ENCODE measurements at regions not wholly inside any gene's neighbourhood (a gene's known extent, or its start where the extent isn't known, plus 50 kb on each side); places are given as distances from the start of the nearest gene placed in this dataset.

- Histone ChIP-seq H3K4me3 (no peak overlapping the region), H3K4me1 (no peaks in the 10 kb centered on the region), H3K27me3 (no peaks in the 10 kb centered on the region), H3K9me3 (no peaks in the 10 kb centered on the region), H3K36me3 (no peaks in the 10 kb centered on the region), H3K27ac (no peak overlapping the region)
- DNase-seq (ENCODE audit: low spot score in 2 of 2): no peak
- WGBS, 2 donors: 55 to 69% methylated on average over 3 of the region's 3 CpGs
- no peak for TF ChIP-seq POLR2A (IDR thresholded peaks at IDR 0.05)
- no peak for TF ChIP-seq CTCF (IDR thresholded peaks at IDR 0.05)
- no peak for TF ChIP-seq EP300 (IDR thresholded peaks at IDR 0.05)
Observed at GRCh38 chr16:51048544-51048943, 102.5 kb downstream of the SALL1 start.

DNA sequence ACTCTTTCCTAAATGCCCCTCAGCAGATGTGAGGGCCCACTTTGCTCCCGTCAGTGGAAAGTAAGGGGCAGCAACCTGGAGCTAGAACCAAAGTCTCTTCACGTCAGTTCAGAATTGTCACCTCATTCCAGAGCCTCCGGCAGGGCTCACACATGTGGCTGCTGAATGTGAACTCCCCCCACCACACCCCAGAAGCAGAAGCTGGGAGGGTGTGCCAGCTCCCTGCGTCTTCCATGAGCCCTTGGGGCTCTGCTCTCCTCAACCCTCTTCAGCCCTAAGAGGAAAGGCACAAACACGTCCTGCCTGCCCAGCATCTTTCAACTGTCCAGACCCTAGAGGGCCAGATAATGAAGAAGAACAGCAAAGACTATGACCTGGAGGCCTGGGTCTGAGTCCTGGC, 105.3 kb downstream of the SALL1 start:
- DNase-seq (ENCODE audit: low spot score in 2 of 2): no peak
- Histone ChIP-seq H3K9me3 (no peaks in the 10 kb centered on the region), H3K36me3 (no peaks in the 10 kb centered on the region), H3K27ac (no peak overlapping the region), H3K4me1 (no peaks in the 10 kb centered on the region), H3K27me3 (no peaks in the 10 kb centered on the region), H3K4me3 (no peak overlapping the region)
- TF ChIP-seq CTCF (IDR thresholded peaks at IDR 0.05): no peak
- WGBS, 2 donors: 69 to 77% methylated on average over 5 of the region's 5 CpGs

DNA sequence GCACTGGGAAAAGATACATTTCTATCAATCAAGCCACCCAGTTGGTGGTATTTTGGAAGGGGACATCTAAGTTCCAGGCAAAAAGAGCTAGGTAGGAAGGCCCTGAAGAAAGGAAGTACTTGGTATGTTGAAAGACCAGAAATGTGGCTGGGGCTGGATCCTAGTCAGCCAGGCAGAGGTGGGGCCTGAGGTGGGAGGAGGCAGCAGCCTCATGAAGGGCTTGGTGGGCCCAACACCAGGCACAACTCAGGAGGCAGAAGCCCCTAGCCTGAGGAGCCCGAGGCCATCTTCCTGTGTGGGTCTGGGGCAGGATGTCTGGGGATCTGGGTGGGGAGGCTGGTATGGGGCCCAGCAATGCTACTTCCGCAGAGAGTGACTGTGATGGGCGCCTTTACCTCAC, 105.9 kb downstream of the SALL1 start:
- Histone ChIP-seq H3K27me3 (no peaks in the 10 kb centered on the region), H3K4me3 (no peak overlapping the region), H3K27ac (no peak overlapping the region), H3K4me1 (no peaks in the 10 kb centered on the region), H3K36me3 (no peaks in the 10 kb centered on the region), H3K9me3 (no peaks in the 10 kb centered on the region)
- WGBS, 2 donors: 61 to 64% methylated on average over 3 of the region's 3 CpGs
- DNase-seq (ENCODE audit: low spot score in 2 of 2): no peak
- TF ChIP-seq POLR2A (IDR thresholded peaks at IDR 0.05) (no peak), CTCF (IDR thresholded peaks at IDR 0.05) (no peak), EP300 (IDR thresholded peaks at IDR 0.05) (no peak)

DNA sequence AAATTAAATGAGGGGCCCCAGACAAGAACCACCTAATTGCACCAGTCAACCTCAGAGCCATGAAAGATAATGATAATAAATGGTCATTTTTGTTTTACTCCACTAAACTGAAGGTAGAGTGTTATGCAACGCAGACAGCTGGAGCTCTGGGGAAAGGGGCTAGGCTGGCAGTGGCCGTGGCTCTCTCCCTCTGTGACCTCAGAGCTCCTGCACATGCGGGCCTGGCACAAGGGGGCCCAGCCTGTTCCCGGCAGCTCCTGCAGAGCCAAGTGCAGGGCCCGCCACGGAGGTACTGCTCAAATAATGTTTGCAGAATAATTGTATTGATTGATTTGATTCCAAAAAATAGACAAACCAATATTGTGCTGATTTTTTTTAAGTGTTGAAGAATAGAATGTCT, 109.5 kb downstream of the SALL1 start:
- WGBS, 2 donors: 73 to 85% methylated on average over 6 of the region's 6 CpGs
- Histone ChIP-seq H3K27me3 (no peaks in the 10 kb centered on the region), H3K4me1 (no peaks in the 10 kb centered on the region), H3K9me3 (no peaks in the 10 kb centered on the region), H3K4me3 (no peak overlapping the region), H3K36me3 (no peaks in the 10 kb centered on the region), H3K27ac (no peak overlapping the region)
- no peak for DNase-seq (ENCODE audit: low spot score in 2 of 2)
- no peak for TF ChIP-seq CTCF (IDR thresholded peaks at IDR 0.05)
- no peak for TF ChIP-seq POLR2A (IDR thresholded peaks at IDR 0.05)
- no peak for TF ChIP-seq EP300 (IDR thresholded peaks at IDR 0.05)

DNA sequence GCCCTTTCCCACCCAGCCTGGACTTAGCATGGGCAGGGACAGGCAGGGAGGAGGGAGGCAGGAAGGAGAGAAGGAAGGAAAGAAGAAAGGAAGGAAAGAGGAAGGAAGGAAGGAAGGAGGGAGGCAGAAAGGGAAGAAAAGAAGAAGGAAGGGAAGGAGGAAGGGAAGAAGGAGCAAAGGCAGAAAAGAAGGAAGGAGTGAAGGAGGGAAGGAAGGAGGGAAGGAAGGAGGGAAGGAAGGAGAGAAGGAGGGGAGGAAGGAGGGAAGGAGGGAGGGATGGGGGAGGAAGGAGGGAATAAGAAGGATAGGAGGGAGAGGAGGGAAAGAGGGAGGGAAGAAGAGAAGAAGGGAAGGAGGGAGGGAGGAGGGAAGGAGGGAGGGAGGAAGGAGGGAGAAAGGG, 110.4 kb downstream of the SALL1 start:
- no peak for TF ChIP-seq CTCF (IDR thresholded peaks at IDR 0.05)
- TF ChIP-seq EP300 (IDR thresholded peaks at IDR 0.05): no peak
- no peak overlapping the region for H3K27ac ChIP-seq

More for the DNA sequence above, 110.4 kb downstream of the SALL1 start:
- no peak for DNase-seq (ENCODE audit: low spot score in 2 of 2)
- H3K36me3 ChIP-seq: no peaks in the 10 kb centered on the region
- no peaks in the 10 kb centered on the region for H3K27me3 ChIP-seq
- H3K4me1 ChIP-seq: no peaks in the 10 kb centered on the region
- no peaks in the 10 kb centered on the region for H3K9me3 ChIP-seq
- H3K4me3 ChIP-seq: no peak overlapping the region

Data from tibial nerve (tissue), 4 donors.